ENCODE measurements at regions not wholly inside any gene's neighbourhood (a gene's known extent, or its start where the extent isn't known, plus 50 kb on each side); places are given as distances from the start of the nearest gene placed in this dataset.

DNA sequence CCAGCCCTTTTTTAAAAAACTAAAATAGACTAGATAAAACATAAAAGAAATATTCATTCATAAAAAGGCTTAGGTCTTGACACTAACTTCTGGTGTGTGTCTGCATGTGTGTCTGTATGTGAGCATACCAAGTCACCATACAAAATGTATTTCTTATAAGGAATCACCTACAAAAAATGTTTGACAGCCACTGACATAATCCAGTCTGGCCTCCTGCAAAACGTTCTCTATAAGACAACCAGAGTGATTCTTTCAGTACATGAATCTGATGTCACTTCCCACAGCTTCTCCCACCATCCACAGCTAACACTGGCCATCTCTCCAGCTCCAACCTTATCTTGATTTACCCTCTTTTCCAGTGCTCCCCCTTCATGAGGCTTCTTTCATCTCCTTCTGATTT, 192.3 kb downstream of the TLE1 start:
- DNase-seq, result no peak
- TF ChIP-seq, protein P1, sequence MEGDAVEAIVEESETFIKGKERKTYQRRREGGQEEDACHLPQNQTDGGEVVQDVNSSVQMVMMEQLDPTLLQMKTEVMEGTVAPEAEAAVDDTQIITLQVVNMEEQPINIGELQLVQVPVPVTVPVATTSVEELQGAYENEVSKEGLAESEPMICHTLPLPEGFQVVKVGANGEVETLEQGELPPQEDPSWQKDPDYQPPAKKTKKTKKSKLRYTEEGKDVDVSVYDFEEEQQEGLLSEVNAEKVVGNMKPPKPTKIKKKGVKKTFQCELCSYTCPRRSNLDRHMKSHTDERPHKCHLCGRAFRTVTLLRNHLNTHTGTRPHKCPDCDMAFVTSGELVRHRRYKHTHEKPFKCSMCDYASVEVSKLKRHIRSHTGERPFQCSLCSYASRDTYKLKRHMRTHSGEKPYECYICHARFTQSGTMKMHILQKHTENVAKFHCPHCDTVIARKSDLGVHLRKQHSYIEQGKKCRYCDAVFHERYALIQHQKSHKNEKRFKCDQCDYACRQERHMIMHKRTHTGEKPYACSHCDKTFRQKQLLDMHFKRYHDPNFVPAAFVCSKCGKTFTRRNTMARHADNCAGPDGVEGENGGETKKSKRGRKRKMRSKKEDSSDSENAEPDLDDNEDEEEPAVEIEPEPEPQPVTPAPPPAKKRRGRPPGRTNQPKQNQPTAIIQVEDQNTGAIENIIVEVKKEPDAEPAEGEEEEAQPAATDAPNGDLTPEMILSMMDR (IDR thresholded peaks at IDR 0.05), result no peak
- no peak for TF ChIP-seq POLR2A (IDR thresholded peaks at IDR 0.05)
- no peak for TF ChIP-seq EP300 (IDR thresholded peaks at IDR 0.05)
- Histone ChIP-seq H3K4me1 (ENCODE audit: insufficient read depth) (peaks cover 5% of the 10 kb centered on the region), H3K9me3 (no peaks in the 10 kb centered on the region), H3K4me3 (no peak overlapping the region), H3K27me3 (no peaks in the 10 kb centered on the region), H3K27ac (no peak overlapping the region), H3K36me3 (no peaks in the 10 kb centered on the region)
- intact Hi-C loops (cut with DNase I), result no loop called here
- 21 to 42% (median 37%) methylated on average over 1 of the region's 1 CpG for WGBS, 3 donors

GRCh38 chr9:81492710-81493447, 196.5 kb downstream of the TLE1 start:
- H3K36me3 ChIP-seq, result no peaks in the 10 kb centered on the region
- no peak overlapping the region for H3K27ac ChIP-seq
- H3K4me1 ChIP-seq (ENCODE audit: insufficient read depth), result no peaks in the 10 kb centered on the region
- DNase-seq, result no peak
- intact Hi-C loops (cut with DNase I), result no loop called here
- WGBS, 3 donors, result 9 to 15% (median 13%) methylated on average over 1 of the region's 1 CpG
- TF ChIP-seq EP300 (IDR thresholded peaks at IDR 0.05), result no peak
- TF ChIP-seq POLR2A (IDR thresholded peaks at IDR 0.05), result no peak
- TF ChIP-seq, protein P1 (IDR thresholded peaks at IDR 0.05), result no peak
- H3K9me3 ChIP-seq, result no peaks in the 10 kb centered on the region
- H3K27me3 ChIP-seq, result no peaks in the 10 kb centered on the region
- H3K4me3 ChIP-seq, result no peak overlapping the region

GRCh38 chr9:81490605-81491331, 198.6 kb downstream of the TLE1 start:
- WGBS, 3 donors, result 91 to 96% (median 96%) methylated on average over 5 of the region's 5 CpGs
- H3K4me3 ChIP-seq, result no peak overlapping the region

DNA sequence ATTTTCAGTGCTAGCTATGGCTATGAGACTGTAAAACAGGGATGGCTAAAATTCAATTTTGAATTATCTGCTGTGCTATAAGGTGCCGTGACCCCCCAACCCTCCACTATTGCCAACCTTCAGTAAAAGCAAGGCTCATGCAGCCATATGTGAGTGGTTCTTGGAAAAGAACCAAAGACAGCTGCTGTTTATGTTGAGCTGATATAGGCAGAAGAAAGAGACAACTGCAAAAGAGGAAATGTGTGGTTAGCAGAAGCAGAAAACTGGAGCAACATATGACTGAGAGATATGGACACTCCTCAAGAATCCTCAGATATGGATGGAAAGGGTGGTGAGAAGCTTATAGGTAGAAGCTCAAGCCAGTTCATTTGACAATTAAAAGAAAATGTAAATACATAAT, 200.3 kb downstream of the TLE1 start:
- DNase-seq, result no peak
- intact Hi-C loops (cut with DNase I), result no loop called here
- no peaks in the 10 kb centered on the region for H3K4me1 ChIP-seq (ENCODE audit: insufficient read depth)
- H3K27me3 ChIP-seq, result no peaks in the 10 kb centered on the region
- 93 to 97% (median 95%) methylated on average over 1 of the region's 1 CpG for WGBS, 3 donors
- H3K4me3 ChIP-seq, result no peak overlapping the region
- no peaks in the 10 kb centered on the region for H3K9me3 ChIP-seq
- TF ChIP-seq EP300 (IDR thresholded peaks at IDR 0.05) (no peak), POLR2A (IDR thresholded peaks at IDR 0.05) (no peak)
- TF ChIP-seq, protein P1 (IDR thresholded peaks at IDR 0.05), result no peak
- H3K36me3 ChIP-seq, result no peaks in the 10 kb centered on the region
- no peak overlapping the region for H3K27ac ChIP-seq

More at GRCh38 chr9:81490605-81491331, 198.6 kb downstream of the TLE1 start:
- Histone ChIP-seq H3K4me1 (ENCODE audit: insufficient read depth) (no peaks in the 10 kb centered on the region), H3K9me3 (no peaks in the 10 kb centered on the region), H3K36me3 (no peaks in the 10 kb centered on the region), H3K27me3 (no peaks in the 10 kb centered on the region), H3K27ac (no peak overlapping the region)
- intact Hi-C loops (cut with DNase I), result no loop called here
- no peak for DNase-seq
- TF ChIP-seq, protein P1 (IDR thresholded peaks at IDR 0.05), result no peak
- TF ChIP-seq POLR2A (IDR thresholded peaks at IDR 0.05) (no peak), EP300 (IDR thresholded peaks at IDR 0.05) (no peak)
